Left lobe of liver (tissue), 2 donors: ENCODE measurements at regions not wholly inside any gene's neighbourhood (a gene's known extent, or its start where the extent isn't known, plus 50 kb on each side); places are given as distances from the start of the nearest gene placed in this dataset.

Source experiments
- ATAC-seq: fragments of 200-7000 bp; cut with Tn5 transposase; one replicate; pipeline ENCODE4 v1.9.1; 2020; ENCODE audit warnings: mild to moderate bottlenecking, moderate library complexity
- DNase-seq: peaks from one replicate; pipeline ENCODE4 v3.0.0-alpha.2; 2020; ENCODE audit warnings: low spot score
- donor health status: DM: no; HTN: no; CAD: no; lungs with moderate emphysema.
- donor health status: DM: no; HTN: yes; CAD: no.

GRCh38 chr10:53025172-53025711, 252.7 kb upstream of the MBL2 start:
- ATAC-seq (peak; percentile 69), DNase-seq (no peak)

GRCh38 chr10:53023411-53023810, 250.8 kb upstream of the MBL2 start:
- ATAC-seq (no peak), DNase-seq (no peak)

- DNase-seq (no peak), ATAC-seq (no peak)
Observed at GRCh38 chr10:53022611-53023088, 250.1 kb upstream of the MBL2 start.

GRCh38 chr10:53013201-53013810, 240.7 kb upstream of the MBL2 start:
- DNase-seq (no peak), ATAC-seq (no peak)

GRCh38 chr10:53009961-53010907, 237.7 kb upstream of the MBL2 start:
- no peak for ATAC-seq
- DNase-seq: no peak

GRCh38 chr10:53007527-53007842, 234.9 kb upstream of the MBL2 start:
- ATAC-seq (no peak), DNase-seq (no peak)

GRCh38 chr10:53006663-53007526, 234.3 kb upstream of the MBL2 start:
- DNase-seq: no peak
- peak; percentile 94 for ATAC-seq

GRCh38 chr10:53005612-53006345, 233.2 kb upstream of the MBL2 start:
- DNase-seq: no peak

GRCh38 chr10:53003094-53003493, 230.5 kb upstream of the MBL2 start:
- DNase-seq (no peak), ATAC-seq (no peak)

More at GRCh38 chr10:53005612-53006345, 233.2 kb upstream of the MBL2 start:
- ATAC-seq: peak; percentile 16

- no peak for DNase-seq
Observed at GRCh38 chr10:52999681-53000080, 227.1 kb upstream of the MBL2 start.

GRCh38 chr10:52999258-52999657, 226.7 kb upstream of the MBL2 start:
- ATAC-seq: peak; percentile 52
- no peak for DNase-seq

More at GRCh38 chr10:52999681-53000080, 227.1 kb upstream of the MBL2 start:
- ATAC-seq: peak; percentile 89

GRCh38 chr10:52997007-52997406, 224.4 kb upstream of the MBL2 start:
- ATAC-seq: no peak
- no peak for DNase-seq

- DNase-seq (no peak), ATAC-seq (no peak)
Observed at GRCh38 chr10:52994370-52994769, 221.8 kb upstream of the MBL2 start.

- DNase-seq (no peak), ATAC-seq (no peak)
Observed at GRCh38 chr10:52993109-52993508, 220.5 kb upstream of the MBL2 start.

GRCh38 chr10:52992567-52992966, 220.0 kb upstream of the MBL2 start:
- DNase-seq (no peak), ATAC-seq (no peak)

- DNase-seq (no peak), ATAC-seq (no peak)
Observed at GRCh38 chr10:52988923-52989322, 216.3 kb upstream of the MBL2 start.

- ATAC-seq (no peak), DNase-seq (no peak)
Observed at GRCh38 chr10:52986125-52986524, 213.5 kb upstream of the MBL2 start.

GRCh38 chr10:52984169-52984568, 211.6 kb upstream of the MBL2 start:
- ATAC-seq (no peak), DNase-seq (no peak)

- no peak for ATAC-seq
- DNase-seq: no peak
Observed at GRCh38 chr10:52979295-52979990, 206.9 kb upstream of the MBL2 start.

- DNase-seq (no peak), ATAC-seq (no peak)
Observed at GRCh38 chr10:52977581-52977980, 205.0 kb upstream of the MBL2 start.
